HG03378 (cell line): ENCODE measurements at regions not wholly inside any gene's neighbourhood (a gene's known extent, or its start where the extent isn't known, plus 50 kb on each side); places are given as distances from the start of the nearest gene placed in this dataset.
"Not testable (repeated sequence)": the region's sequence is repeated elsewhere in the genome, so short reads cannot be mapped to it uniquely, and the experiment has no call there.

Source experiments
- ATAC-seq: cut with Tn5 transposase; IDR thresholded peaks from one replicate; pipeline ENCODE4 v1.9.1; 2021; ENCODE audit warnings: mild to moderate bottlenecking, moderate library complexity; ENCODE audit not compliant: unreplicated experiment

DNA sequence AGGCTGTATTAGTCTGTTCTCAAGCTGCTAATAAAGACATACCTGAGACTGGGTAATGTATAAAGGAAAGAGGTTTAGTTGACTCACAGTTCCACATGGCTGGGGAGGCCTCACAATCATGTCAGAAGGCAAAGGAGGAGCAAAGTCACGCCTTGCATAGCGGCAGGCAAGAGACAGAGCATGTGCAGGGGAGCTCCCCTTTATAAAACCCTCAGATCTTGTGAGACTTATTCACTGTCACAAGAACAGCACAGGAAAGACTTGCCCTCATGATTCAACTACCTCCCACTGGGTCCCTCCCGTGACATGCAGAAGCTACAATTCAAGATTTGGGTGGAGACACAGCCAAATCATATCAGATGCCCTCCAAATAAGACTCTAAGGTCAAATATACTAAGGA lies 139.4 kb upstream of the TOP1 start:
- not testable (repeated sequence) for ATAC-seq

DNA sequence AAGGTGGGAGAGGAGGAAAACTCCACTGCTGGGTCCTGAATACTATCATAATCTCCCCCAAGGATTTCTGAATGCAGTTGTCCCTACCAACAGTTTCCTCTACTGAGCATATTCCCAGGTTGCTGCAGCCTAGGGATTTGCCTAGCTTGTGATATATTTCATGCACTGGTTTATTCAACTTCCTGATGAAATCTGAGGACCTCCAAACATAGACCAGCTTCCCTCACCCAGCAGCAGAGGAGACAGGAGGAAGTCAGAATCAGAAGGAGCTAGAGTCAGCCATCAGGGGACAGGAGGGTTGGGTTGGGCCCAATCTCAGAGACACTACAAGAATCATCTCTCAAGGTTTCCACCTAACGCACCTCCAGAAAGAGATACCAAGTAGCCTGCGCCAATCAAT lies 138.4 kb upstream of the TOP1 start:
- no peak for ATAC-seq

DNA sequence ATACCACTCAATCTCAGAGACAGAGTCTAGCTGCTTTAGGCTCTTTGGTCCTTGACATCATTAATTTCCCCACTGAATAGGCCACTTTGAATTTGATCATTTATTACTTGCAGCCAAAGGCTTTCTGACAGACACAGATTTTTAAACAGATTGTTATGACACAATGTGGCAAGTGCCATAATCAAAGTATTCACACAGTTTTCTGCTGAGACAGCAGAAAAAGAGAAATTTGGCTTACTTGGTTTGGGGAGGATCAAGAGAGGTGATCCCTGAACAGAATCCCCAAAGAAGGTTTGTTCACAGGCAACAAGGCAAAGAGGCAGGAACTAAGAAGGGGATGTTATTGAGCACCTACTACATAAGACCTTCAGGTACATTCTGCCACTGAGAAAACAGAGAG lies 138.0 kb upstream of the TOP1 start:
- no peak for ATAC-seq

DNA sequence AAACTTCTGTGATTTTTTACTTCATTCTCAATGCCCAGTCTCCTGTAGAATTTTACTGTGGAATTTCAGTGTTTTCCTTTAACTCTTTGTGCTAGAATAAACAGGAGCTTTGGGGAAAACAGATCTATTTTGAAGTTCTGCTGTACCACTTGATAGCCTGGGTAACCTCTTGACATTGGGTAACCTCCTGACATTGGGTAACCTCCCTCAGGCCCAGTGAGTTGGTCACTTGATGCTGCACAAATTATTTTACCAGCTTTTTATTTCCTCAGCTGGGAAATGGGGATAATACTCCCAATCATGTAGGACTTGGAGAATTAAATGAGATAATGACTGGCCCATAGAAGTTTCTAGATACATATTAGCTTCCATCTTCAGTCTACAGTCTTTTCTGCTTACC lies 137.3 kb upstream of the TOP1 start:
- ATAC-seq: no peak

DNA sequence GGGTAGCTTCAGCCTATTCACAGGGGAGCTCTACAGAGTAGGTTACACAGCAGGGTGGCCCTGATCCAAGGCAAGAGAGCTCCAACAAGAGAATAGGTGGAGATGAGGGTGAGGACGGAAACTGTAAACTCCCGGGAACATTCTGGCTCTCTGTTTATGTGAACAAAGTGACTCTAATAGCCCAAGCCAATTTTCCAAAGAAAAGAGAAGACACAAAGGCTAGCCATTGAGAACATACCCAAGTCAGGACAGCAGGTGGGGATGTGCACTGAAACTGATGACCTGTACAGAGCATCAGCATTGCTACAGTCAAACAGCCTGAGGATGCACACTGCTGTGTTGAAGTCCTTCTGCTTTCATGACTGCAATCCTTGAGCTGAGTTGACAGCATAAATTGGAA lies 136.0 kb upstream of the TOP1 start:
- ATAC-seq: no peak

DNA sequence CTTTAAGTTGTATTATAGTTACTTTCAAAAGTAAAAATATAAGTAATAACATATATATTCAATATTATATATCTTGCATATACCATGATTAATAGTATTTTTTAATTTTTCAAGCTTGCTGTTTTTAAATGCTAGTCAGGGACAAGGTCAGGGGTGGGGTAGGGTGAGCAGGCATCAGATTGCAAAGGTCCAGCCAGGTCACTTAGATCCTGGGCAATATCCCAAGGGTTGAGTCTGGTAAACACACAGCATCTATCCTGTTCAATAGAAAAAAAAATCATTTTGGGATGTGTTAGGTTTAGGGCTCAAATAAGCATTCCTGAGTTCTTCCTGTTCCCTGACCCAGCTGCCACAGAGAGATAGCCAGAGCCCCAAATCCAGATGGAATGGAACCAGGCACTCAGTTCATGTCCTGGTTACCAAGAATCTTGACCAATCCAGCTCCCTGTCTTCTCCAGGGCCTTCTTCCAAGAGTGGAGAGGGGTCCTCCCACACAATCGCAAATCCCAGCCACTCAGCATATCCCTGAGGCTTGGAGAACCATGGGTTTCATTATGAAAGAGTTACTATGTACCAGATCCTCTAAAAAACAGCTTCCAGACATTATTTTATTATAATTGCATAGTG lies 134.9 kb upstream of the TOP1 start:
- no peak for ATAC-seq

DNA sequence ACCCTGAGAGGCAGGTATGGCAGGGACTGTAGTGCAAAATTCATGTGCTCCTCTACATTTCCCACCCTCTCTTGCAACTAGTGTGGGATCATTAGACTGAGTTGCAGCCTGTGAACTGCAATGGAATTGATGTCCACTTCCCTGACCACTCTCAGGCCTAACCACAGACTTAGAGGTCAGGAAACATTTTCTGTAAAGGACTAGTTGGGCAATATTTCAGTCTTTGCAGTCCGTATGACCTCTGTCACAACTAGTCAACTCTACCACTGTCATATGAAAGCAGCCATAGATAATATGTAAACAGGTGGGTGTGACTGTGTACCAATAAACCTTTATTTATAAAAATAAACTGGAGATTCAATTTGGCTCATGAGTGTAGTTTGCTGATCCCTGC lies 134.4 kb upstream of the TOP1 start:
- no peak for ATAC-seq

DNA sequence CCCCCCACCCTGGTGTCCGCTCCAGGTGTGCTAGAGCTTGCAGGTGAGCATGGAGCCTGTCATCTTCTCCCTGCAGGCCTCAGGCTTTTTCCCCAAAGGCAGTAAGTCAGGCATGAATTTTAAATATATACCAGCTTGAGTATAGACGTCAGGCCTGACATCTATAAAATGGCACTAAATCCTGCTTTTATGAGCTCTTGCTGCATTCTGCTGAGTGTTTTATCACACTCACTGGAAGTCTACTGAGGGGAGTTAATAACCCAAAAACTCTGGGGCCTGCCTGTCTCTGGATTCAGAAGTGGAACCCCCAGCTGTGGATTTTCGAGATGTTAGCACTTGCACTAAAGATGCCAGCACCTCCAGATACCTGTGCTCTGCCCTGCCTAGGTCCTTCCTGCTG lies 133.4 kb upstream of the TOP1 start:
- ATAC-seq: no peak

DNA sequence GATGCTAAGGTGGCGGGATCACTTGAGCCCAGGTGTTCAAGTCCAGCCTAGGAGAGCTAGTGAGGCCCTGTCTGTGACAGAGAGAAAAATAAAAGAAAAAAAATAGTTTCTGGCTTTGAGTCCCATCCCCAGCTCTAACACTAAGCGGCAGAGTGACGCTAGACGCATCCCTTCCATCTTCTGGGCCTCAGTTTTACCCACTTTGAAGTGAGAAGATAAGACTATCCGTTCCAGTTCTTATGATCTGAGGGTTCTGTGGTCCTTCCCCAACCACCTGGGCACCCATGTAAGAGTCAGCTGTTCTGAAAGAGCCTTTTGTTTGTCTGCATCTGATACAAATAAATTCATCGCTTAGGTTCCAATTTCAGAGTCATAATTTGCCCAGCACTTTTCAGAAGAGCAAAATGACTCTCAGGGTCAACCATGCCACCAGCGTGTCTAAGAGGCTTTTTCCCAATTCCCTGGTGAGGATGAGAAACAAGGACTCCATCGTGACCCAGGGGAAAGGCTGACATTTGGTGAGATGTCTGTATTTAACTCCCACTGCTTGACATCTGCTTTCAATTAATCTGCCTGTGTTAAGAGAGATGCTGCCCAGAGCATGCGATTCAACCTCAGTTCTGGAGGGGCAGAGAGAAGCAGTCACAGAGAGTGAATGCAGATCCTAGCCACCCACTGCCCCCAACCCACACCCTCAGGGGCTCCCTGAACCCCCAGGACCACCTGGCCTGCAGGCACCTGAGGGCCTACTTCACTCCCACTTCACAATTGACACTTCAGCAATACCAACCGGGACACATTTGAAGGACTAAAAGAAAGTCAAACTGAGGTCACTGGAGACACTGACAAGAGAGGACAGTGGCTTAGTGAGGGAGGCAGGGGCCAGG lies 131.6 kb upstream of the TOP1 start:
- ATAC-seq: no peak

DNA sequence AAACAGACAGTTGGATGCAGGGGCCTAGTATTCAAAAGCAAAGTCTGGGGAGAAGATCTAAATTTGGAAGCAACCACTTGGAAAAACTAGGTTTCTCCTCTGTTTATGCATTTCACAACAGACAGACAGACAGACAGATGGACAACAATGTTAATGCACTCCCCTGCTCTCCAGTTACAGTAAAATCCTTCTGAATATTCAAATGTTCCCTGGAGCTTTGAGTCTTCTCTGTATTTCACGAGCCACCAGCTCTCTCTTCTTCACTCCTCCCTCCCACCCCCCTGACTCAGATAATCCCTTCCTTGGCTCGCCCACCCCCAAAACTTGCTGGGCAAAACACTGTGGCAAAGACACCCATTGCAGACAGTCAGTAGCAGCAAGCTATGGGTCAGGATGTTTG lies 129.3 kb upstream of the TOP1 start:
- ATAC-seq: no peak

DNA sequence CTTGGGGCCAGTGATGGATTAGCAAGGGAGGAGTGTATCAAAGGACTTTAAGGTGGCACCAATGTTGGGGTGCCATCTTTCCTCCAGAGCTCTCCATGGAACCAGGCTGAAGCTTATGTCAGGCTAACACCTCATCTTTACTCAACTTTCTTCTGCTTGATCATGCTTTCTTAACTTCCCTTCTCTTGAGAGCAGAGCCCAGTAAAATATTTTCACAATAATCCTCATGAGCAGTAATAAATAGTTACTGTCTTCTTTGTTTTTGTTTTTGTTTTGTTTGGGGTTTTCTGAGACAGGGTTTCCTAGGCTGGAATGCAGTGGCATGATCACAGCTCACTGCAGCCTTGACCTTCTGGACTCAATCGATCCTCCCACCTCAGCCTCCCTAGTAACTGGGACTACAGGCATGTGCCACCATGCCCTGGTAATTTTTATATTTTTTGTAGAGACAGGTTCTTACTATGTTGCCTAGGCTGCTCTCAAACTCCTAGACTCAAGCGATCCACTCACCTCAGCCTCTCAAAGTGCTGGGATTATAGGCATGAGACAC lies 127.9 kb upstream of the TOP1 start:
- ATAC-seq: no peak

DNA sequence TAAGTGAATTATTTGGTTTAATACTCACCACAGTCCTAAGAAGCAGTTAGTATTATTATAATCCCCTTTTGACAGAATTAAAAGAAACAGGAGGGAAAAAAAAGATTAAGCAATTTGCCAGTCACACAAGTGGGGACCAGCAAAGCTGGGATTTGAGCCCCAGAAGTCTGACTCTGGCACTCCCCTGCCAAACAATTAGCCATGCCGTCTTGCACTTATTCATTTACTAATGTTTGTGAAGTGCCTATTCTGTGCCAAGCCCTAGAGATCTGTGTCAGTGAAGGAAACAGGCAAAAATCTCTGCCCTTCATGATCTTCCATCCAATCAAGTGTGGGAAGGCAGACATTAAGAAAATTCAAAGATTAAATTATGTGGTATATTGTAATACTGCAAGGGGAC lies 126.0 kb upstream of the TOP1 start:
- ATAC-seq: no peak

DNA sequence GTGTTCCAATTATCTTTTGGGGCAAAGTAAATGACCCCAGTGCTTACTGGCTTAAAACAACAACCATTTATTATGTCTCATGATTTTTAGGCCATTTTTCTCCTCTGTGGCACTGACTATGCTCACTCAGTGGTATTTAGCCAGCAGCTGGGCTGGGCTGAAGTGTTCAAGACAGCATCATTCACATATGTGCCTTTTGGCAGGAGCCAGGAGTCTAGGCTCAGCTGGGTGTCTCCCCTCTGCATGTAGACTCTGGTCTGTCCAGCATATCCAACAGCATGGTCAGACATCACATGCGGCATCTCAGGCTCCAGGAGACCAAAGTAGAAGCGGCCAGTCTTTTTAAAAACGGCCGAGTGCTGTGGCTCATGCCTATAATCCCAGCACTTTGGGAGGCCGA lies 120.3 kb upstream of the TOP1 start:
- ATAC-seq: no peak

DNA sequence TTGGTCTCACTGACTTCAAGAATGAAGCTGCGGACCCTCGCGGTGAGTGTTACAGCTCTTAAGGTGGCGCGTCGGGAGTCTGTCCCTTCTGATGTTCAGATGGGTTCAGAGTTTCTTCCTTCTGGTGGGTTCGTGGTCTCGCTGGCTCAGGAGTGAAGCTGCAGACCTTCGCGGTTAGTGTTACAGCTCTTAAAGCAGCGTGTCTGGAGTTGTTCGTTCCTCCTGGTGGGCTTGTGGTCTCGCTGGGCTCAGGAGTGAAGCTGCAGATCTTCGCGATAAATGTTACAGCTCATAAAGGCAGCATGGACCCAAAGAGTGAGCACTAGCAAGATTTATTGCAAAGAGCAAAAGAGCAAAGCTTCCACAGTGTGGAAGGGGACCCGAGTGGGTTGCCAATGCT lies 119.1 kb upstream of the TOP1 start:
- not testable (repeated sequence) for ATAC-seq

DNA sequence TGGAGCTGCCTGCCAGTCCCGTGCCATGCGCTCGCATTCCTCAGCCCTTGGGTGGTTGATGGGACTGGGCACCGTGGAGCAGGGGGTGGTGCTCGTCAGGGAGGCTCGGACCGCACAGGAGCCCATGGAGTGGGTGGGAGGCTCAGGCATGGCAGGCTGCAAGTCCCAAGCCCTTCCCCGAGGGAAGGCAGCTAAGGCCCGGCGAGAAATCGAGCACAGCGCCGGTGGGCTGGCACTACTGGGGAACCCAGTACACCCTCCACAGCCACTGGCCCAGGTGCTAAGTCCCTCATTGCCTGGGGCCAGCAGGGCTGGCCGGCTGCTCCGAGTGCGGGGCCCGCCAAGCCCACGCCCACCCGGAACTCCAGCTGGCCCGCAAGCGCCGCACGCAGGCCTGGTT lies 118.2 kb upstream of the TOP1 start:
- ATAC-seq: not testable (repeated sequence)

DNA sequence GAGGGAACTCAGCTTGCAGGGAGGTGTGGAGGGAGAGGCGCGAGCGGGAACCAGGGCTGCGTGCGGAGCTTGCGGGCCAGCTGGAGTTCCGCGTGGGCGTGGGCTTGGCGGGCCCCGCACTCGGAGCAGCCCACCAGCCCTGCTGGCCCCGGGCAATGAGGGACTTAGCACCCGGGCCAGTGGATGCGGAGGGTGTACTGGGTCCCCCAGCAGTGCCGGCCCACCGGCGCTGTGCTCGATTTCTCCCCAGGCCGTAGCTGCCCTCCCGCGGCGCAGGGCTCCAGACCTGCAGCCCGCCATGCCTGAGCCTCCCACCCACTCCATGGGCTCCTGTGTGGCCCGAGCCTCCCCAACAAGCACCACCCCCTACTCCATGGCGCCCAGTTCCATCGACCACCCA lies 117.5 kb upstream of the TOP1 start:
- not testable (repeated sequence) for ATAC-seq

DNA sequence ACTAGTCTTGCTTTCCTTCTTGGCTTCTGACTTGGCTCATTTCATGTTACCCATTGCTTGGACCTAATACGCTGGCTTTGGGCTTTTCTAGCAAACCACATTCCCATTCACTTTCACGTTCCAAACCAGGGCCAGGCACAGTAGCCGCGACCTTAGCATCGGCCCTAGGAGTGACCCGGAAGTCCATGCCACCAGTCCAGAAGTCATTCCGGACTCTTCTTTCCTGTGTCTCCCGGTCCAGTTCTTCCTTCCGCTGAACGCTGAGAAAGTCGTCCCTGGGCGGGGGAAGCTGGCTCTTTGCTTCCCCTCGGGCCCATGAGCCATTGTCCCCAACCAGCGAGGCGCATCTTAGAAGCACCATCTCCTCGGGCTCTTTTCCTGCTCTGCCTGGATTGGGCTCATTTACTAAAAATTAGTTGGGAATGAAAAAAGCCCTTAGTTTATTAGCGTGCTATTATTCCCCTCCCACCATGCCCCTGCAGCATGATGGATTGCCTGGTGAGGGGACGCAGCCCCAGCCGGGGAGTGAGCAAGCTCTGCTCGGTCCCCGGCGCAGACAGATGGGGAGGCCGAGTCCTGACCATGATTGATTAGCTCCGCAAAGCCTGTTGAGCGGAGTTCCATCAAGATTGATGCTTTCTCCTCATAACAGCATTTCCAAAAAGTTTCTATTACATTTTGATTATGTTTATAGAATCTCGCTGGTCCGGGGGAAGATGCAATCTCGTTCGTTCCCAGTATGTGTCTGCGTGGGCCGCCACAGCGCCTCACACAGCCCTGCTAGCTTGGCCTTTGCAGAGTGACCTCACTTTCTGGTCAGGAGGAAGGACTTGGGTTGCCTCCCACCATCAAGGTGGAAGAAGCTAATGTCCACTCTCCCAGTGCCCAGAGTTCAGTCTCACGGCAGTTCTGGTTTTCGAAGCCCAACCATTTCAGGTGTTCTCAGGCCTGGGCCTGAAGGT lies 115.1 kb upstream of the TOP1 start:
- ATAC-seq: no peak

DNA sequence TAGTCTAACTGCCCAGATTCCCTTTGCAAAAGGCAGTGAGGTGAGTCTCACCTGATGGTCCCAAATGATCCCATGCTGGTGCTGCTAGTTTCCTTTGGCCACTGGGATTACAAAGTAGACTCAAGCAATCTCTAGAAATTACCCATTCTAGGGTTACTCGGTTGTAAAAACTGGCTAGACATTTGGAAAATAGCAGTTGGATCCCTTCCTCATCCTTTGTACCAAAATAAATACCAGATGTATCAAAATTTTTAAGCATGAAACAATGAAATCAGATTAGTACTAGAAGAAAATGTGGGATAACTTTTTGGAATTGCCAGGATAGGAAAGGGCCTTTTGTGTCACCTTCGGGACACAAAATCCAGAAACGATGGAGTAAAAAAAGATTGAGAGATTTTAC lies 112.9 kb upstream of the TOP1 start:
- no peak for ATAC-seq

DNA sequence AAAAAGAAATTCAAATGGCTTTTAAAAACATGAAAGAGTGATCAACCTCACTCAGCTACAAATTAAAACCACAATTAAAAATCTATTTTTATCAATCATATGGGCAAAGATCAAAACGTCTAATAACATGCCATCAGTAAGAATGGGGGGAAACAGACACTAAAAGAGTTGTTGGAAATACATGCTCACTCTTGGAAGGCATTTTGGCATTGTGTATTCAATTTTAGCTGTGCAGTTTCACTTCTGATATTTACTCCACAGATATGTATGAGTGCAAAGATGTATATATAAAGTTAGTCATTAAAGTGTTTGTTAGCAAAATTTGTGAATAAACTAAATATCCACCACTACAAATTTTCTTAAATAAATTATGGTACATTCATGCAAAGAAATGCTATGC lies 112.3 kb upstream of the TOP1 start:
- no peak for ATAC-seq

DNA sequence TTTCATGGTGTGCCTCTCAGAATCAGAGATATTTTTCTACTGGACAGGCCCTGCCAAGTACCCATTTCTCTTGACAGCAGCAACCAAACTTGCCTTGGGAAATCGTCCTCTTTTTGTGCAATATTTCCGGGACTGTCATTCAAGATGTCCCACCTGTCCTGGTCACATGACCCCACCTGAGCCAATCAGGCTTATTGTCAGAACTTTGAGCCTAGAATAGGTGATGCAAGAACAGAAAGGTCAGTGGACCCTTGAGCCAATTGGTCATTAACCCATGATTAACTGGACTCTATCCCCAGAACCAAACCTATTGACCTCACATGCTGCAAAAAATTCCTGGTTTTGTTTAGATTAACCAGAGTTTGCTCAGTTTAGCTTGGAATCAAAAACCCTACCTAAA lies 108.3 kb upstream of the TOP1 start:
- no peak for ATAC-seq

DNA sequence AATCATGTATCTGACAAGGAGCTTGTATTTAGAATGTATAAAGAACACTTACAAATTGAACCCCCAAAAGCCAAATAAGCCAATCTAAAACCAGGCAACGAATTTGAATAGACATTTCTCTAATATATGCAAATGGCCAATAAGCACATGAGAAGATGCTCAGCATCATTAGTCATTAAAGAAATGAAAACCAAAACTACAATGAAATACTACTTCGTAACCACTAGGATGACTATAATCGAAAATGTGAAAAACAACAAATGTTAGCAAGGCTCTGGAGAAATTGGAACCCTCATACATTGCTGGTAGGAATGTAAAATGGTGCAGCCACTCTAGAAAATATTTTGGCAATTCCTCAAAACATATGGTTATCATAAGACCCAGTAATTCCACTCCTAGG lies 105.8 kb upstream of the TOP1 start:
- ATAC-seq: no peak
